A549 (cell line): ENCODE measurements at regions not wholly inside any gene's neighbourhood (a gene's known extent, or its start where the extent isn't known, plus 50 kb on each side); places are given as distances from the start of the nearest gene placed in this dataset.

Experiments used
- ATAC-seq, 2 experiments: fragments of 200-7000 bp in 1 of 2; fragments of >200 bp in 1 of 2; cut with Nextera tagmentation in 1 of 2; cut with Tn5 transposase in 1 of 2; 3 replicates each; pipeline versions ENCODE4 v1.8.0 to v1.9.1; 2018 to 2020; ENCODE audit warnings: mild to moderate bottlenecking in 1 of 2, moderate library complexity in 1 of 2
- CTCF ChIA-PET: fragments of 300-600 bp; sonication (Branson Sonifier 250); formaldehyde crosslinking; extraction: SDS; loops from one replicate; lab custom pipeline; 2021; ENCODE audit warnings: antibody characterized with exemption, inconsistent platforms; lab: Yijun Ruan, JAX
- POLR2A ChIA-PET: fragments of 350-600 bp; formaldehyde crosslinking; extraction: SDS; loops from one replicate; lab custom pipeline; 2021; ENCODE audit warnings: antibody characterized with exemption, inconsistent platforms; lab: Yijun Ruan, JAX
- DNase-seq, 2 experiments: peaks; one replicate each; pipeline versions ENCODE4 v3.0.0 to v3.0.0-alpha.2; 2011 to 2016; ENCODE audit warnings: low read depth in 1 of 2, low spot score in 1 of 2
- FAIRE-seq: peaks from 2 replicates; lab custom pipeline; 2011; peaks lifted over from hg19 to GRCh38; lab: Jason Lieb, UNC
- H3K27ac ChIP-seq, 2 experiments: fragments of >200 bp; sonication (Bioruptor Twin); formaldehyde crosslinking; 3 replicates each; pipeline ENCODE4 v1.5.1; 2016 to 2017
- H3K4me1 ChIP-seq: fragments of >200 bp; sonication (Bioruptor Twin); formaldehyde crosslinking; 3 replicates; pipeline ENCODE4 v1.6.1; 2016
- H3K4me2 ChIP-seq: fragments of >200 bp; sonication (Bioruptor Twin); formaldehyde crosslinking; 3 replicates; pipeline ENCODE4 v1.6.1; 2016
- H3K4me3 ChIP-seq: fragments of >200 bp; sonication (Bioruptor Twin); formaldehyde crosslinking; 3 replicates; pipeline ENCODE4 v1.5.1; 2016
- H3K9me3 ChIP-seq: fragments of >200 bp; sonication (Bioruptor Twin); formaldehyde crosslinking; 3 replicates; pipeline ENCODE4 v1.6.1; 2016
- CBX8 ChIP-seq: fragments of 200-600 bp; sonication (generic); IDR thresholded peaks from 2 replicates; pipeline ENCODE4 v1.6.1; 2016
- CEBPB ChIP-seq, 2 experiments: fragments of >200 bp in 1 of 2; sonication (Bioruptor Twin) in 1 of 2; formaldehyde crosslinking in 1 of 2; IDR thresholded peaks; 2 replicates each; pipeline ENCODE4 v1.6.1; 2012 to 2016
- CHD2 ChIP-seq: fragments of 150-350 bp; IDR thresholded peaks from 2 replicates; pipeline ENCODE4 v1.6.1; 2014; ENCODE audit warnings: low read length; ENCODE audit not compliant: partially characterized antibody
- EHF ChIP-seq: fragments of 250-450 bp; sonication (Bioruptor Pico); IDR thresholded peaks from 2 replicates; pipeline ENCODE4 v1.5.0; 2020; ENCODE audit warnings: mild to moderate bottlenecking
- EP300 ChIP-seq, 2 experiments: fragments of >200 bp; sonication (Bioruptor Twin); formaldehyde crosslinking; IDR thresholded peaks; 2 replicates in 1 of 2; 3 replicates in 1 of 2; pipeline ENCODE4 v1.6.1; 2016 to 2017
- FOSB ChIP-seq: fragments of 250-450 bp; sonication (Bioruptor Pico); IDR thresholded peaks from 2 replicates; pipeline ENCODE4 v1.5.0; 2020; ENCODE audit warnings: mild to moderate bottlenecking, moderate library complexity
- FOSL2 ChIP-seq, 2 experiments: fragments of 450-650 bp in 1 of 2; fragments of >200 bp in 1 of 2; sonication (Bioruptor Twin) in 1 of 2; formaldehyde crosslinking; IDR thresholded peaks; 2 replicates each; pipeline versions ENCODE4 v1.5.0 to v1.6.1; 2016 to 2020; ENCODE audit warnings: mild to moderate bottlenecking in 1 of 2, moderate library complexity in 1 of 2
- HEYL ChIP-seq: fragments of 250-450 bp; sonication (Bioruptor Pico); IDR thresholded peaks from 2 replicates; pipeline ENCODE4 v1.8.0; 2021; ENCODE audit warnings: mild to moderate bottlenecking, moderate library complexity
- KDM1A ChIP-seq: fragments of 200-600 bp; sonication (generic); IDR thresholded peaks from 2 replicates; pipeline ENCODE4 v1.6.1; 2016; ENCODE audit warnings: low read depth, mild to moderate bottlenecking
- NPAS2 ChIP-seq: fragments of 250-450 bp; sonication (Bioruptor Pico); IDR thresholded peaks from 2 replicates; pipeline ENCODE4 v1.8.0; 2022; ENCODE audit warnings: mild to moderate bottlenecking, moderate library complexity, borderline replicate concordance
- PHF8 ChIP-seq: fragments of 200-600 bp; sonication (generic); IDR thresholded peaks from 2 replicates; pipeline ENCODE4 v1.6.1; 2016; ENCODE audit warnings: low read depth, mild to moderate bottlenecking, antibody characterized with exemption, moderate library complexity, borderline replicate concordance
- POLR2A ChIP-seq: IDR thresholded peaks from 2 replicates; pipeline ENCODE4 v1.6.1; 2012; ENCODE audit warnings: mild to moderate bottlenecking, low read length
- RCOR1 ChIP-seq: fragments of 150-350 bp; IDR thresholded peaks from 2 replicates; pipeline ENCODE4 v1.6.1; 2014; ENCODE audit warnings: antibody characterized with exemption, low read length, low read depth
- RNF2 ChIP-seq: fragments of 200-600 bp; sonication (generic); IDR thresholded peaks from 2 replicates; pipeline ENCODE4 v1.6.1; 2016; ENCODE audit warnings: low read depth, mild to moderate bottlenecking, antibody characterized with exemption, moderate library complexity, borderline replicate concordance
- SREBF2 ChIP-seq: fragments of 450-650 bp; IDR thresholded peaks from 2 replicates; pipeline ENCODE4 v1.6.1; 2014; ENCODE audit warnings: mild to moderate bottlenecking, moderate library complexity
- ZC3H11A ChIP-seq: fragments of 450-650 bp; IDR thresholded peaks from 2 replicates; pipeline ENCODE4 v1.6.1; 2014; ENCODE audit warnings: antibody characterized with exemption, mild to moderate bottlenecking
- ZNF302 ChIP-seq: fragments of 250-450 bp; sonication (Bioruptor Pico); IDR thresholded peaks from 2 replicates; pipeline ENCODE4 v1.9.0; 2021; ENCODE audit warnings: inconsistent platforms, mild to moderate bottlenecking, moderate library complexity
- WGBS: methylation state at CpG from one replicate; pipeline ENCODE4 v1.1.6; 2017; ENCODE audit errors: missing lambda C conversion rate; 5-methylcytosine and 5-hydroxymethylcytosine counted together
- TF ChIP-seq, protein P1 (sequence below): fragments of >200 bp; sonication (Bioruptor Twin); formaldehyde crosslinking; IDR thresholded peaks from 3 replicates; pipeline ENCODE4 v1.5.1; 2016
- TF ChIP-seq, protein P2 (sequence below): fragments of 200-600 bp; sonication (generic); IDR thresholded peaks from 2 replicates; pipeline ENCODE4 v1.6.1; 2016; ENCODE audit warnings: antibody characterized with exemption, mild to moderate bottlenecking, moderate library complexity

DNA sequence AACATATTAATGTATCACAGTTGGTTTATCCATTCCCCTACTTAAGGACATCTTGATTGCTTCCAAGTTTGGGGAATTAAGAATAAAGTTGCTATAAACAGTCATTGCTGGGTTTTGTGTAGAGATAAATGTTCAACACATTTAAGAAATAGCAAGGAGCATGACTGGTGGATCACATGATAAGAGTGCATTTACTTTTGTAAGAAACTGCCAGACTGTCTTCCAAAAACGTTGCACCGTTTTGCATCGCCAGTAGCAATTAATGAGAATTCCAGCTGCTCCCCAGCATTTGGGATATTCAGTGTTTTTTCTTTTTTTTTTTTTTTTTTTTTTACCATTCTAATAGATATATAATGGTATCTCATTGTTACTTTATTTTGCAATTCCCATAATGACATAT lies 695.7 kb upstream of the GJE1 start:
- CTCF ChIA-PET = no interaction called here
- Histone ChIP-seq H3K4me3 (no peak overlapping the region), H3K9me3 (no peaks in the 10 kb centered on the region), H3K4me1 (no peaks in the 10 kb centered on the region), H3K27ac (no peak overlapping the region), H3K4me2 (no peak overlapping the region)
- POLR2A ChIA-PET = no interaction called here
- ATAC-seq (no peak), DNase-seq (no peak), FAIRE-seq (no peak)
- TF ChIP-seq RCOR1 (no peak), ZC3H11A (no peak), HEYL (no peak), EHF (CRISPR knock-in tag) (no peak), ZNF302 (CRISPR knock-in tag) (no peak), FOSL2 (IDR thresholded peaks at IDR 0.05) (no peak), FOSL2 (CRISPR knock-in tag; IDR thresholded peaks at IDR 0.05) (no peak), CBX8 (no peak), RNF2 (no peak), EP300 (IDR thresholded peaks at IDR 0.05) (no peak), SREBF2 (no peak), POLR2A (no peak), CEBPB (IDR thresholded peaks at IDR 0.05) (no peak), CHD2 (no peak), PHF8 (no peak)
- TF ChIP-seq, protein P1, sequence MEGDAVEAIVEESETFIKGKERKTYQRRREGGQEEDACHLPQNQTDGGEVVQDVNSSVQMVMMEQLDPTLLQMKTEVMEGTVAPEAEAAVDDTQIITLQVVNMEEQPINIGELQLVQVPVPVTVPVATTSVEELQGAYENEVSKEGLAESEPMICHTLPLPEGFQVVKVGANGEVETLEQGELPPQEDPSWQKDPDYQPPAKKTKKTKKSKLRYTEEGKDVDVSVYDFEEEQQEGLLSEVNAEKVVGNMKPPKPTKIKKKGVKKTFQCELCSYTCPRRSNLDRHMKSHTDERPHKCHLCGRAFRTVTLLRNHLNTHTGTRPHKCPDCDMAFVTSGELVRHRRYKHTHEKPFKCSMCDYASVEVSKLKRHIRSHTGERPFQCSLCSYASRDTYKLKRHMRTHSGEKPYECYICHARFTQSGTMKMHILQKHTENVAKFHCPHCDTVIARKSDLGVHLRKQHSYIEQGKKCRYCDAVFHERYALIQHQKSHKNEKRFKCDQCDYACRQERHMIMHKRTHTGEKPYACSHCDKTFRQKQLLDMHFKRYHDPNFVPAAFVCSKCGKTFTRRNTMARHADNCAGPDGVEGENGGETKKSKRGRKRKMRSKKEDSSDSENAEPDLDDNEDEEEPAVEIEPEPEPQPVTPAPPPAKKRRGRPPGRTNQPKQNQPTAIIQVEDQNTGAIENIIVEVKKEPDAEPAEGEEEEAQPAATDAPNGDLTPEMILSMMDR = no peak
- TF ChIP-seq, protein P2, sequence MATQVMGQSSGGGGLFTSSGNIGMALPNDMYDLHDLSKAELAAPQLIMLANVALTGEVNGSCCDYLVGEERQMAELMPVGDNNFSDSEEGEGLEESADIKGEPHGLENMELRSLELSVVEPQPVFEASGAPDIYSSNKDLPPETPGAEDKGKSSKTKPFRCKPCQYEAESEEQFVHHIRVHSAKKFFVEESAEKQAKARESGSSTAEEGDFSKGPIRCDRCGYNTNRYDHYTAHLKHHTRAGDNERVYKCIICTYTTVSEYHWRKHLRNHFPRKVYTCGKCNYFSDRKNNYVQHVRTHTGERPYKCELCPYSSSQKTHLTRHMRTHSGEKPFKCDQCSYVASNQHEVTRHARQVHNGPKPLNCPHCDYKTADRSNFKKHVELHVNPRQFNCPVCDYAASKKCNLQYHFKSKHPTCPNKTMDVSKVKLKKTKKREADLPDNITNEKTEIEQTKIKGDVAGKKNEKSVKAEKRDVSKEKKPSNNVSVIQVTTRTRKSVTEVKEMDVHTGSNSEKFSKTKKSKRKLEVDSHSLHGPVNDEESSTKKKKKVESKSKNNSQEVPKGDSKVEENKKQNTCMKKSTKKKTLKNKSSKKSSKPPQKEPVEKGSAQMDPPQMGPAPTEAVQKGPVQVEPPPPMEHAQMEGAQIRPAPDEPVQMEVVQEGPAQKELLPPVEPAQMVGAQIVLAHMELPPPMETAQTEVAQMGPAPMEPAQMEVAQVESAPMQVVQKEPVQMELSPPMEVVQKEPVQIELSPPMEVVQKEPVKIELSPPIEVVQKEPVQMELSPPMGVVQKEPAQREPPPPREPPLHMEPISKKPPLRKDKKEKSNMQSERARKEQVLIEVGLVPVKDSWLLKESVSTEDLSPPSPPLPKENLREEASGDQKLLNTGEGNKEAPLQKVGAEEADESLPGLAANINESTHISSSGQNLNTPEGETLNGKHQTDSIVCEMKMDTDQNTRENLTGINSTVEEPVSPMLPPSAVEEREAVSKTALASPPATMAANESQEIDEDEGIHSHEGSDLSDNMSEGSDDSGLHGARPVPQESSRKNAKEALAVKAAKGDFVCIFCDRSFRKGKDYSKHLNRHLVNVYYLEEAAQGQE = no peak
- 45% methylated on average over 3 of the region's 3 CpGs for WGBS

DNA sequence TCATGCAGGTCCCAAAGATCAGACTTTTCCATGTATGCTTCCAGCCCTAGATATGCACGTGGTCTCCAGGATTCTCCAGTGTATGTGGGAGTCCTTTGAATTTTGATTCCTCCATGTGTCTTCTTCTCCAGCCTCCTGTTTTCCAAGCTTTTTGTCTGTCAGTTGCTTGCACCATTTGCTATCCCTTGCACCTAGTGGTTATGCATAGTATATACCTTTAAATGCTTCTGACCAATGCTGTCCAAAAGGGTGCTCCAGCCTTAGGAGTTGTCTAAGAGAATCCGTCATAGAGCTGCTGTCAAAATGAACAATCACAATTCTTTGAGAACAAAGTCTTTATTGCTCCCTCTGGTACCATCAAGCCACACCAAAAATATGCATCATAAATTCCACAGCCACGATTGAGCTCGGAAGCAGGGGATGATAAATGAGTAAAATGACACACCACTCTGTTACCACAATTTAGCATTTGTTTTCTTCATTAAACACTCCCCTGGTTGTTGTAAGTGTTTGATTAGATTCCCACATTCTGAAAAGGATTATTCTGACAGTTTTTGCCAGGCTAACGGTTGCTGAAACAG lies 706.2 kb upstream of the GJE1 start:
- Histone ChIP-seq H3K27ac (no peak overlapping the region), H3K9me3 (peaks cover 9% of the 10 kb centered on the region; the same call in 1 of the 3 replicates), H3K4me2 (no peak overlapping the region), H3K4me1 (peaks cover 8% of the 10 kb centered on the region), H3K4me3 (no peak overlapping the region)
- no peak for FAIRE-seq
- CTCF ChIA-PET = no interaction called here
- DNase-seq = no peak
- POLR2A ChIA-PET = no interaction called here
- TF ChIP-seq KDM1A (no peak), RNF2 (no peak), NPAS2 (CRISPR knock-in tag) (no peak), SREBF2 (no peak), EHF (CRISPR knock-in tag) (no peak), FOSB (no peak)
- TF ChIP-seq, protein P2 = no peak
- no peak for ATAC-seq
- 73% methylated on average over 5 of the region's 5 CpGs for WGBS
